Thymus (tissue), 11 donors: ENCODE measurements at regions not wholly inside any gene's neighbourhood (a gene's known extent, or its start where the extent isn't known, plus 50 kb on each side); places are given as distances from the start of the nearest gene placed in this dataset.

ENCODE experiments used
- DNase-seq, 9 donors: peaks; one replicate each; pipeline ENCODE4 v3.0.0-alpha.2; 2013; ENCODE audit warnings: low spot score in 9 of 9, low read depth in 6 of 9, missing footprints in 1 of 9
- H3K27ac ChIP-seq, 2 donors: one replicate each; pipeline ENCODE4 v1.5.1; 2013; ENCODE audit warnings: control low read depth in 1 of 2, low read depth in 1 of 2, low read length in 1 of 2, mild to moderate bottlenecking in 1 of 2, moderate library complexity in 1 of 2
- H3K27me3 ChIP-seq, 2 donors: one replicate each; pipeline ENCODE4 v1.5.1; 2013; ENCODE audit warnings: low read length in 1 of 2; ENCODE audit not compliant: control insufficient read depth in 2 of 2, insufficient read depth in 1 of 2
- H3K36me3 ChIP-seq, 2 donors: one replicate each; pipeline ENCODE4 v1.5.1; 2013; ENCODE audit warnings: low read length in 1 of 2, mild to moderate bottlenecking in 1 of 2, moderate library complexity in 1 of 2; ENCODE audit not compliant: control insufficient read depth in 2 of 2, insufficient read depth in 2 of 2
- H3K4me1 ChIP-seq, 2 donors: one replicate each; pipeline ENCODE4 v1.5.1; 2013; ENCODE audit warnings: low read length in 2 of 2; ENCODE audit not compliant: control insufficient read depth in 2 of 2, insufficient read depth in 2 of 2
- H3K4me3 ChIP-seq, 2 donors: one replicate each; pipeline ENCODE4 v1.5.1; 2013; ENCODE audit warnings: low read length in 2 of 2, control low read depth in 1 of 2, mild to moderate bottlenecking in 1 of 2
- H3K9me3 ChIP-seq, 2 donors: one replicate each; pipeline ENCODE4 v1.5.1; 2013; ENCODE audit warnings: low read length in 1 of 2, mild to moderate bottlenecking in 1 of 2; ENCODE audit not compliant: control insufficient read depth in 2 of 2, insufficient read depth in 1 of 2
- WGBS: extraction: QIAGEN DNeasy Blood & Tissue Kit; methylation state at CpG from one replicate; pipeline ENCODE4 v1.1.7; 2013; 5-methylcytosine and 5-hydroxymethylcytosine counted together
- donor health status: healthy.

DNA sequence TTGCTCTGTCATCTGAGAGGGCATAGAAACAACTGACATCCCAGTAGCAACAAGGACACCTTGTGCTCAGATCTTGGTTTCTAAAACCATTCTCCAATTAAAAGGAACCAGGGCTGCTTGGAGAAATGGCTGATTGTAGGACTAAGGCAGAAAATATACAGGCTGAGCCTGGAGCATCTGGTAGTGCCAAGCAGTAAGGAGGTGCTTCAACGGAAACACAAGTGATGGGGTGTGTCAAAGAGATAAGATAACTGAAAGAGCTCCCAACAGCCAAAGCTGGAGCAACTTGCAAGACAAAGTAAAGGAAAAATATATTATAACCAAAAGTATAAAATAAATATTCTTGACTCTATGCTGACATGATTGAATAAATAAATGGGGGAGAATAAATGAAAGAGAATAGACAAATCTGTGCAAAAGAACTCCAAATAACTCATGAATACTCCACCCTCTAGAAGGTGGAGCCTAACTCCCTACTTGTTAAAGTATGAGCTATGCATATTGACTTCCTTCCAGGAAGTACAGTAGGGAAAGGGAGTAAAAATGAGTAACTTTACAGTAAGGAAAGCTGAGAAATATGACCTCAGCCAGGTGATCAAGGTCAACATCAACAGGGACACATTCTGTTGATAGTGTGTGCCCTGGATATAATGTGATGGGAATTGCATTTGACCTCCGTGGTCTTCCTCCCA, 162.4 kb downstream of the NOC3L start:
- no peak for DNase-seq
- 90% methylated on average over 2 of the region's 2 CpGs for WGBS
- Histone ChIP-seq H3K27ac (no peak overlapping the region), H3K27me3 (no peaks in the 10 kb centered on the region), H3K9me3 (no peaks in the 10 kb centered on the region), H3K36me3 (no peaks in the 10 kb centered on the region), H3K4me1 (no peaks in the 10 kb centered on the region), H3K4me3 (no peak overlapping the region)

DNA sequence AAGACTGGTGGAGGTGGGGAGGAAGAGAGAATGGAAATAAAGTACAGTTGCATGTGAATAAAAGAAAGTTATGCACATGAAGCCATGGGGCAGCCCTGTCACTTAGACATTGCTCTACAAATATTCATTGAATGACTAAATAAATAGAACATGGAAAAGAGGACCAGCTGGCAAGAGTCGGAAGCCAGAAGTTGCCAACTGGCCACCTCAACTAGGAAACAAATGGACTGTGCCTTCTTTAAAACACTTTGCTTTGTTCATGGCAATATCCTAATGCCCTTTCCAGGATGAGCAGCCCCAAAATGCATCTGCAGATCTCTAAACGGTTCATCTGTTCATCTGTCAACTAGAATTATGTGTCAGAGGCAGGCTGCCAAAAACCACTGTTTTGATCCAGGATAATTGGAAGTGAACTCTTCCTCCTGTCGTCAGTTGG, 157.3 kb downstream of the NOC3L start:
- H3K9me3 ChIP-seq, result no peaks in the 10 kb centered on the region
- H3K36me3 ChIP-seq, result no peaks in the 10 kb centered on the region
- WGBS, result 80% methylated on average over 3 of the region's 3 CpGs
- peaks cover 0 to 6% of the 10 kb centered on the region in 2 donors for H3K4me1 ChIP-seq
- H3K27ac ChIP-seq, result no peak overlapping the region
- no peaks in the 10 kb centered on the region for H3K27me3 ChIP-seq
- DNase-seq, result peak in 1 of 9 donors; percentile 10
- no peak overlapping the region for H3K4me3 ChIP-seq

DNA sequence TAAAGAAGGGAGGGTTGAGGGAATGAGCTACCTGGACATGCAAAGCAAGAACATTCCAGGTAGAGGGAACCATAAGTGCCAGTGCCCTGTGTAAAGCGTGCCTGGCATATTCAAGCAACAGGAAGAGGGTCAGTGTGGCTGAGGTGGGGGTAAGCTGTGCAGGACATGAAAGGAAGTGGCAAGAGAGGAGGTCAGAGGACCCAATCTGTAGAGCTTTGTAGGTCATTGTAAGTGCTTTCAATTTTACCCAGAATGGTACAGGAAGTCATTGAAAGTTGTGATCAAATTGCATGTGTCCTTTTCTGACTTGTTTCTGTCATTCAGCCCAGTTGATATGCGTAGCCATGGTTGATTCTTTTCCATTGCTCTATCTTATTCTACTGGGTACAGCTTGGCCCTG, 156.6 kb downstream of the NOC3L start:
- 62% methylated on average over 2 of the region's 2 CpGs for WGBS

DNA sequence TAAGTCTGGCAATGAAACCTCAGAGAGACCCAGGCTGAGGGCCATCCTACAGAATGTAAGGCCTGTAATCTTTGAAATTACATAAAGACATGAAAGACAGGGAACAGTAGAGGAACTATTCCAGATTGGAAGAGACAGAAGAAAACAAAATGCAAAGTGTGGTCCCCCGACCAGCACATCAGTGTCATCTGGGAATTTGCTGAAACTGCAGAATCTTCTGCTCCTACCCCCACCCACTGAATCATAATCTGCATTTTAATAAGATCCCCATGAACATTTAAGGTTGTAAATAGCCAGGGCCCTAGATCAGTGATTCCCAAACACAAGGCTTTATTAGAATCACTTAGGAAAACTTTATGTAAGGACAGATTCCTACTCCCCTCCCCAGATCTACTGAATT, 154.4 kb downstream of the NOC3L start:
- Histone ChIP-seq H3K4me1 (peaks cover 0 to 6% of the 10 kb centered on the region in 2 donors), H3K36me3 (no peaks in the 10 kb centered on the region), H3K27me3 (no peaks in the 10 kb centered on the region), H3K27ac (no peak overlapping the region), H3K4me3 (no peak overlapping the region), H3K9me3 (no peaks in the 10 kb centered on the region)
- DNase-seq, result no peak
- 88% methylated on average over 1 of the region's 1 CpG for WGBS

More for the DNA sequence above, 156.6 kb downstream of the NOC3L start:
- peaks cover 0 to 6% of the 10 kb centered on the region in 2 donors for H3K4me1 ChIP-seq
- no peak overlapping the region for H3K27ac ChIP-seq
- no peak overlapping the region for H3K4me3 ChIP-seq
- H3K9me3 ChIP-seq, result no peaks in the 10 kb centered on the region
- no peaks in the 10 kb centered on the region for H3K36me3 ChIP-seq
- no peak for DNase-seq
- no peaks in the 10 kb centered on the region for H3K27me3 ChIP-seq

DNA sequence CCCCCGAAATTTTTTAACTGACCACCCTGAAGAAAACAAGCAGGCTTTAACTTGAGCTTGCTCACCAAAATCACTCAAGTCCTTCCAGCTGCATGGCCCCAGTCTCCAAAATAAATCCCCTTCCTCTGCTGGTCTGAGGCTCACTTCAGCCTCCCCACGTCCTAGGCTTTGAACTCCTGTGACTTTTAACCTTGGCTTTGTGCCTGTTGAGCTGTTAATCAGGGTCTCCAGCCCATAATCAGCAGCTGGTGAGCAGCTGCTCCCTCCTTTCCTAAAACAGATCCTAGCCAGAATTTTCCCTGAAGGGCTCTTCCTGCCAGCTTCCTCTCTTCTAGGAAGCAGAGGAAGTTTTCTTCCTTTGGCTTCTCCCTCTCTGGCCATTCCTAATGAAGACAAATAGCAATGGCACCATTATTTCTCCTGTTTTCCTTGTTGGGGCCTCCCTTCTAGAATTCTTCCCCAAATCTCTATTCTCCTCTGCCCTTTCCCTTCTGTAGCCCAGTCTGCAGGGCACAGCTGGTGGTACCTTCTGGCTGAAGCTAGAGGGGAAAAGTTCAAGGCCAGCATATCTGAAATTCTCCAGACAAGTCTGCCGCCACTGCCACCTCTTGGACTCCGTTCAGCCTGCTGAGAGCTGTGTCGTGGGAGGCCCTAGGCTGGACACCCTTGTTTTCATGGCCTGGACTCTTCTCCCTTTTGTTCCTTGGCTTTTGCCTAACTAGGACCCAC, 152.1 kb downstream of the NOC3L start:
- H3K27ac ChIP-seq, result no peak overlapping the region
- no peaks in the 10 kb centered on the region for H3K27me3 ChIP-seq
- H3K9me3 ChIP-seq, result no peaks in the 10 kb centered on the region
- no peaks in the 10 kb centered on the region for H3K36me3 ChIP-seq
- peaks cover 0 to 6% of the 10 kb centered on the region in 2 donors for H3K4me1 ChIP-seq
- 90% methylated on average over 5 of the region's 5 CpGs for WGBS
- H3K4me3 ChIP-seq, result no peak overlapping the region
- DNase-seq, result no peak

DNA sequence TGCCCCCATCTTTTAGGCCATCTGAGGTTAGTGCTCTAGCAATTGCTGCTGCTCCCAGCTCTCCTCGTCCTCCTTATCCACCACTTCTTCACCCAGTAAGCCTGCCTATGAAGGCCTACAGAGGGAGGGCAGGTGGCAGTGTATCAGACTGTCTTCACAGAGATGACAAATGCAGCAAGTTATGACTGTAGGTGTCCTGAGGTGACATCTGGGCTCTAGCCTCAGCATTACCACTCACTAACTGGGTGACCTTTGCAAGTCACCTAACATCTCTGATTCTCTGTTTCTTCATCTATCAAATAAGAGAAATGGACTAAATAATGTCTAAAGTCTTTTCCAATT, 151.6 kb downstream of the NOC3L start:
- H3K27me3 ChIP-seq, result no peaks in the 10 kb centered on the region
- WGBS, result 95% methylated on average over 1 of the region's 1 CpG
- no peak for DNase-seq
- H3K9me3 ChIP-seq, result no peaks in the 10 kb centered on the region
- no peaks in the 10 kb centered on the region for H3K36me3 ChIP-seq
- H3K4me1 ChIP-seq, result peaks cover 0 to 4% of the 10 kb centered on the region in 2 donors
- H3K27ac ChIP-seq, result no peak overlapping the region
- no peak overlapping the region for H3K4me3 ChIP-seq

DNA sequence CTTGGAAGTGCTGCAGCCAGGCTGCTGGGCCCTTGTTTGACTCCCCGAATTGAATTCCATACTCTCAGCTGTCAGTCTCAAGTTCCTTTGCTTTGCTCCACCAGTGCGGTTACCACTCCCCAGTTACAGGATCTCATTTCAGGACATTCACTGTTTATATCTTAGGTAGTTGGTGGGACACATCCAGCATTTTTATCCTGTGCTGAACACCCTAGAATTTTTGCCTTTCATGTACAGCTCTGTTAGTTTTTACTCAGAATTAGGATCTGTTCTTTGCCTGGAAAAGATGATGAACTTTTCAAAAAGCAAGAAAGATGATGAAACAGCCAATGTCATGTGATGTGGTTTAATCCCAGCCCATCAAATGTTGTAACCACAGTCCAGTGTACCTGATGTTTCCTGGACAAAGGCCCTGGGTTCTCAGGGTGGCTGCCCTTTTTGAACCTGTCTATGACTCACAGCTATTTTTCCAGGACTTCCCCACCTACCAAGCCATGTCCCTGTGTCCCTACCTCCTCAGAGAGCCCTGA, 149.7 kb downstream of the NOC3L start:
- Histone ChIP-seq H3K27ac (no peak overlapping the region), H3K27me3 (no peaks in the 10 kb centered on the region), H3K4me3 (no peak overlapping the region), H3K4me1 (no peaks in the 10 kb centered on the region), H3K36me3 (no peaks in the 10 kb centered on the region), H3K9me3 (no peaks in the 10 kb centered on the region)
- DNase-seq, result no peak
- 90% methylated on average over 2 of the region's 2 CpGs for WGBS

DNA sequence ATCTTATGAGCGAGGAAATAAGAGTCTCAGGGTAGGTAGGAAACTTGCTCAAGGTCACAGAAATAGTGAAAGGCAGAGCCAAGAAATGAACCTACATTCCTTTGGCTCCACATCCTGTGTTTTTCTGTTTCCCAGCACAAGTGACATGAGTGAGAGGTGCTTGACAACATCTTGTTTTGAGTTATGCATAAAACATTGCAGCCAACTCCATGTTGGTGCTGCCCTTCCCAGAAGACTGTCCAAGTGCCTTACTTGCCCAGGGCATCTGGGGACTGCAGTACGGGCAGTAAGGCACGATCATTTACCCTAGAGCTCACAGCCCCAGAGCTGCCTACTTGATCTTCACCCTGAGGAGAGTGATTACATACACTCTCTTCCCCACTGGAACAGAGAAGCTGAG, 148.8 kb downstream of the NOC3L start:
- 76% methylated on average over 3 of the region's 3 CpGs for WGBS
- DNase-seq, result no peak
- Histone ChIP-seq H3K27ac (no peak overlapping the region), H3K4me1 (no peaks in the 10 kb centered on the region), H3K4me3 (no peak overlapping the region), H3K36me3 (no peaks in the 10 kb centered on the region), H3K27me3 (no peaks in the 10 kb centered on the region), H3K9me3 (no peaks in the 10 kb centered on the region)

DNA sequence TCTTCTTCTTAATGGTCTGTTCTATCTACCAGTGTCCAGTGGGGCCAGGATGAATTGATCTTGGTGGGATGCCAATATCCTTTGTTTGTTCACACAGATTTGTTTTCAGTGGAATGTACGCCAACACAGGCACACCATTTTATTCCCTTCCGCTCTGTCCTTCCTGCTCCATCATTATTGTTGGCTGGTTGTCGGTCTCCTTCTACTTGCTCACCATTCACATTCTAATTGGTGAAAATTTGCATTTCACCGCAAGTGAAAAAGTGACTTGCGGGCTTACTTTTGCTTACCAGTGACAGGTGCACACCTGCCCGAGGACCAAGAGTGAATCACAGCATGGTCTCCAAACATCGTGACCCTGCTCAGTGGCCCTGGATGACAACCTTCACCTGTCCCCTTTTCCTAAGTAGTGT, 148.3 kb downstream of the NOC3L start:
- no peak for DNase-seq
- H3K4me1 ChIP-seq, result no peaks in the 10 kb centered on the region
- no peak overlapping the region for H3K4me3 ChIP-seq
- no peak overlapping the region for H3K27ac ChIP-seq
- no peaks in the 10 kb centered on the region for H3K27me3 ChIP-seq
- H3K36me3 ChIP-seq, result no peaks in the 10 kb centered on the region
- WGBS, result 80% methylated on average over 7 of the region's 7 CpGs
- H3K9me3 ChIP-seq, result no peaks in the 10 kb centered on the region
